Body of pancreas (tissue), 4 donors: ENCODE measurements at regions not wholly inside any gene's neighbourhood (a gene's known extent, or its start where the extent isn't known, plus 50 kb on each side); places are given as distances from the start of the nearest gene placed in this dataset.

Experiments used
- POLR2A ChIP-seq, 3 donors: fragments of 450-650 bp; IDR thresholded peaks; one replicate each; pipeline ENCODE4 v1.6.1; 2016; ENCODE audit warnings: antibody characterized with exemption in 3 of 3, mild to moderate bottlenecking in 2 of 3
- TF ChIP-seq, protein P1 (sequence below), 7 experiments: fragments of 450-650 bp in 4 of 7; fragments of 200-600 bp in 3 of 7; sonication (generic) in 3 of 7; IDR thresholded peaks; one replicate each; pipeline ENCODE4 v1.5.1; 2016 to 2019; ENCODE audit warnings: antibody characterized with exemption in 7 of 7

DNA sequence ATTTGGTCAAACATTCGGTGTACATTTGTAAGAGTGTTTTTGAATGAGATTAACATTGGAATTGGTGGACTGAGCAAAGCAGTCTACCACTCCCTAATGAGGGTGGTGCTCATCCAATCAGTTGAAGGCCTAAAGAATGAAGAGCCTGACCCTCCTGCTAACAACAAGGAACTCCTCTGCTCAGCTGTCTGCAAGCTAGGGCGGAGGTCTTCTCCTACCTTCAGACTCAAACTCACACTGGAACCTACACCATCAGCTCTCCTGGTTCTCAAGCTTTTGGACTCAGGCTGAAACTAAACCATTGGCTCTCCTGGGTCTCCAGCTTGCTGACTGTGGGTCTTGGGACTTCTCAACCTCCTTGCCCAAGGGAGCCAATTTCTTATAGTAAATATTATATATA lies 55.5 kb upstream of the NPAS2 start:
- TF ChIP-seq, protein P1, sequence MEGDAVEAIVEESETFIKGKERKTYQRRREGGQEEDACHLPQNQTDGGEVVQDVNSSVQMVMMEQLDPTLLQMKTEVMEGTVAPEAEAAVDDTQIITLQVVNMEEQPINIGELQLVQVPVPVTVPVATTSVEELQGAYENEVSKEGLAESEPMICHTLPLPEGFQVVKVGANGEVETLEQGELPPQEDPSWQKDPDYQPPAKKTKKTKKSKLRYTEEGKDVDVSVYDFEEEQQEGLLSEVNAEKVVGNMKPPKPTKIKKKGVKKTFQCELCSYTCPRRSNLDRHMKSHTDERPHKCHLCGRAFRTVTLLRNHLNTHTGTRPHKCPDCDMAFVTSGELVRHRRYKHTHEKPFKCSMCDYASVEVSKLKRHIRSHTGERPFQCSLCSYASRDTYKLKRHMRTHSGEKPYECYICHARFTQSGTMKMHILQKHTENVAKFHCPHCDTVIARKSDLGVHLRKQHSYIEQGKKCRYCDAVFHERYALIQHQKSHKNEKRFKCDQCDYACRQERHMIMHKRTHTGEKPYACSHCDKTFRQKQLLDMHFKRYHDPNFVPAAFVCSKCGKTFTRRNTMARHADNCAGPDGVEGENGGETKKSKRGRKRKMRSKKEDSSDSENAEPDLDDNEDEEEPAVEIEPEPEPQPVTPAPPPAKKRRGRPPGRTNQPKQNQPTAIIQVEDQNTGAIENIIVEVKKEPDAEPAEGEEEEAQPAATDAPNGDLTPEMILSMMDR (IDR thresholded peaks at IDR 0.05): no peak
- TF ChIP-seq POLR2A (IDR thresholded peaks at IDR 0.05): no peak
